ENCODE measurements at regions not wholly inside any gene's neighbourhood (a gene's known extent, or its start where the extent isn't known, plus 50 kb on each side); places are given as distances from the start of the nearest gene placed in this dataset.
"Not testable (repeated sequence)": the region's sequence is repeated elsewhere in the genome, so short reads cannot be mapped to it uniquely, and the experiment has no call there.

- H3K36me3 ChIP-seq, H3K27ac ChIP-seq, H3K27me3 ChIP-seq, H3K4me1 ChIP-seq, H3K4me3 ChIP-seq, H3K9me3 ChIP-seq, DNase-seq: not testable (repeated sequence)
Observed at GRCh38 chr5:176018598-176018997, 50.5 kb upstream of the THOC3 start.

GRCh38 chr5:176020852-176021251 is 52.7 kb upstream of the THOC3 start:
- not testable (repeated sequence) for H3K36me3 ChIP-seq, H3K4me1 ChIP-seq, H3K9me3 ChIP-seq, H3K4me3 ChIP-seq, H3K27me3 ChIP-seq, H3K27ac ChIP-seq
- peak in 1 of 3 donors; percentile 70 for DNase-seq

GRCh38 chr5:176023535-176023934 is 55.4 kb upstream of the THOC3 start:
- not testable (repeated sequence) for H3K36me3 ChIP-seq, H3K4me3 ChIP-seq, DNase-seq, H3K4me1 ChIP-seq, H3K27me3 ChIP-seq, H3K27ac ChIP-seq, H3K9me3 ChIP-seq

- not testable (repeated sequence) for DNase-seq, H3K27me3 ChIP-seq, H3K27ac ChIP-seq, H3K36me3 ChIP-seq, H3K4me1 ChIP-seq, H3K4me3 ChIP-seq, H3K9me3 ChIP-seq
Observed at GRCh38 chr5:176029445-176029844, 61.3 kb upstream of the THOC3 start.

GRCh38 chr5:176030361-176031117 is 62.4 kb upstream of the THOC3 start:
- not testable (repeated sequence) for H3K4me1 ChIP-seq, H3K36me3 ChIP-seq, DNase-seq, H3K27ac ChIP-seq, H3K4me3 ChIP-seq, H3K27me3 ChIP-seq, H3K9me3 ChIP-seq

GRCh38 chr5:176031118-176031510 is 63.0 kb upstream of the THOC3 start:
- not testable (repeated sequence) for H3K27me3 ChIP-seq, DNase-seq, H3K36me3 ChIP-seq, H3K4me1 ChIP-seq, H3K4me3 ChIP-seq, H3K9me3 ChIP-seq, H3K27ac ChIP-seq

GRCh38 chr5:176033186-176033585 is 65.1 kb upstream of the THOC3 start:
- H3K9me3 ChIP-seq, DNase-seq, H3K27me3 ChIP-seq, H3K27ac ChIP-seq, H3K4me3 ChIP-seq, H3K4me1 ChIP-seq, H3K36me3 ChIP-seq: not testable (repeated sequence)

GRCh38 chr5:176034407-176035200 is 66.5 kb upstream of the THOC3 start:
- H3K27me3 ChIP-seq, H3K9me3 ChIP-seq, H3K36me3 ChIP-seq, H3K4me3 ChIP-seq, H3K27ac ChIP-seq, H3K4me1 ChIP-seq: not testable (repeated sequence)
- DNase-seq, result peak in 1 of 3 donors; percentile 39

GRCh38 chr5:176035201-176035530 is 67.1 kb upstream of the THOC3 start:
- DNase-seq, H3K4me3 ChIP-seq: not testable (repeated sequence)

GRCh38 chr5:176035816-176036308 is 67.7 kb upstream of the THOC3 start:
- peak in 1 of 3 donors; percentile 39 for DNase-seq
- not testable (repeated sequence) for H3K4me3 ChIP-seq, H3K4me1 ChIP-seq, H3K27me3 ChIP-seq, H3K9me3 ChIP-seq, H3K27ac ChIP-seq, H3K36me3 ChIP-seq

More at GRCh38 chr5:176035201-176035530, 67.1 kb upstream of the THOC3 start:
- not testable (repeated sequence) for H3K27ac ChIP-seq, H3K27me3 ChIP-seq, H3K9me3 ChIP-seq, H3K36me3 ChIP-seq, H3K4me1 ChIP-seq

- not testable (repeated sequence) for H3K9me3 ChIP-seq, H3K27ac ChIP-seq, H3K27me3 ChIP-seq, H3K4me1 ChIP-seq, H3K36me3 ChIP-seq, DNase-seq, H3K4me3 ChIP-seq
Observed at GRCh38 chr5:176036391-176036790, 68.3 kb upstream of the THOC3 start.

GRCh38 chr5:176037190-176037589 is 69.1 kb upstream of the THOC3 start:
- not testable (repeated sequence) for DNase-seq, H3K27ac ChIP-seq, H3K27me3 ChIP-seq, H3K4me3 ChIP-seq, H3K4me1 ChIP-seq, H3K9me3 ChIP-seq, H3K36me3 ChIP-seq

GRCh38 chr5:176040105-176040801 is 72.1 kb upstream of the THOC3 start:
- not testable (repeated sequence) for H3K27me3 ChIP-seq, H3K4me3 ChIP-seq, DNase-seq, H3K4me1 ChIP-seq, H3K9me3 ChIP-seq, H3K27ac ChIP-seq, H3K36me3 ChIP-seq

- not testable (repeated sequence) for H3K9me3 ChIP-seq, H3K27ac ChIP-seq, H3K4me3 ChIP-seq, H3K36me3 ChIP-seq, DNase-seq, H3K4me1 ChIP-seq, H3K27me3 ChIP-seq
Observed at GRCh38 chr5:176041248-176041994, 73.3 kb upstream of the THOC3 start.

Data from Peyer's patch (tissue), 4 donors.